ENCODE measurements at regions not wholly inside any gene's neighbourhood (a gene's known extent, or its start where the extent isn't known, plus 50 kb on each side); places are given as distances from the start of the nearest gene placed in this dataset.

DNA sequence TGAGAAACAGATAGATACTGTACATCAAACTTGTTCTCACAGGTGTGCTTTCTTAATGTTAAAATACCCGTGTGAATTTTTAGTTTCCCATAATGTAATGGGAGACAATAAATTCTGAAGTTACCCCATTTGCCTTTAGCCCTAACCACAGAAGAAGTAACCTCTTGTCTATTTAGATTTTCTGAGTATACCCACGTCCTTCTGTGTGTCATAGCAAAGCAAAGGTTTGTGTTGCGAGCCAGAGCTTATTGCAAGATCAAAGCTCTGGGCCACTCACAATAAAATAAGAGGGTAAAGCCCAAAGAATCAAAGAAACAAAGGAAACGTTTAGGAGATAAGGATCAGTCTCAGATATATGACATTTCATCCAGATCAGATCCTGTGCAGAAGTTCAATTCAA, 73.9 kb downstream of the BMP4 start:
- dilution Hi-C loops (cut with MboI; ENCODE audit: extremely low pct_ligation_motif_present, low sequenced_read_pairs) = no loop called here
- Histone ChIP-seq H3K9me1 (ENCODE audit: control insufficient read depth, extremely low read depth, insufficient read depth, low read length) (no peaks in the 10 kb centered on the region), H3K4me3 (ENCODE audit: control insufficient read depth in 2 of 3, extremely low read depth in 1 of 3, insufficient read depth in 2 of 3, low read depth in 1 of 3, low read length in 3 of 3) (no peak overlapping the region), H4K20me1 (ENCODE audit: control insufficient read depth, extremely low read depth, insufficient read depth, low read length) (no peaks in the 10 kb centered on the region), H3K4me1 (ENCODE audit: control insufficient read depth, extremely low read depth, insufficient read depth, low read length) (no peaks in the 10 kb centered on the region), H3K79me2 (ENCODE audit: control insufficient read depth, insufficient read depth, low read length) (no peaks in the 10 kb centered on the region), H3K27ac (ENCODE audit: control insufficient read depth, insufficient read depth, low read length) (no peak overlapping the region), H3K36me3 (ENCODE audit: control insufficient read depth in 2 of 2, extremely low read depth in 1 of 2, insufficient read depth in 2 of 2, low read length in 2 of 2) (no peaks in the 10 kb centered on the region), H3K9ac (ENCODE audit: control insufficient read depth, extremely low read depth, insufficient read depth, low read length) (no peak overlapping the region), H2AFZ (ENCODE audit: control insufficient read depth, low read length) (no peak overlapping the region), H3K9me3 (ENCODE audit: control insufficient read depth, low read depth, low read length) (no peaks in the 10 kb centered on the region), H3K27me3 (ENCODE audit: control insufficient read depth, extremely low read depth, insufficient read depth, low read length) (peaks cover 4% of the 10 kb centered on the region), H3K4me2 (ENCODE audit: control insufficient read depth, extremely low read depth, insufficient read depth, low read depth, low read length) (no peak overlapping the region)
- TF ChIP-seq, protein P1, sequence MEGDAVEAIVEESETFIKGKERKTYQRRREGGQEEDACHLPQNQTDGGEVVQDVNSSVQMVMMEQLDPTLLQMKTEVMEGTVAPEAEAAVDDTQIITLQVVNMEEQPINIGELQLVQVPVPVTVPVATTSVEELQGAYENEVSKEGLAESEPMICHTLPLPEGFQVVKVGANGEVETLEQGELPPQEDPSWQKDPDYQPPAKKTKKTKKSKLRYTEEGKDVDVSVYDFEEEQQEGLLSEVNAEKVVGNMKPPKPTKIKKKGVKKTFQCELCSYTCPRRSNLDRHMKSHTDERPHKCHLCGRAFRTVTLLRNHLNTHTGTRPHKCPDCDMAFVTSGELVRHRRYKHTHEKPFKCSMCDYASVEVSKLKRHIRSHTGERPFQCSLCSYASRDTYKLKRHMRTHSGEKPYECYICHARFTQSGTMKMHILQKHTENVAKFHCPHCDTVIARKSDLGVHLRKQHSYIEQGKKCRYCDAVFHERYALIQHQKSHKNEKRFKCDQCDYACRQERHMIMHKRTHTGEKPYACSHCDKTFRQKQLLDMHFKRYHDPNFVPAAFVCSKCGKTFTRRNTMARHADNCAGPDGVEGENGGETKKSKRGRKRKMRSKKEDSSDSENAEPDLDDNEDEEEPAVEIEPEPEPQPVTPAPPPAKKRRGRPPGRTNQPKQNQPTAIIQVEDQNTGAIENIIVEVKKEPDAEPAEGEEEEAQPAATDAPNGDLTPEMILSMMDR (optimal IDR thresholded peaks at IDR 0.05 in 1 of 3, IDR thresholded peaks at IDR 0.05 in 1 of 3, conservative IDR thresholded peaks at IDR 0.05 in 1 of 3; ENCODE audit: extremely low read depth in 1 of 3, insufficient read depth in 2 of 3, low read length in 3 of 3) = no peak
- TF ChIP-seq EZH2 (IDR thresholded peaks at IDR 0.05; ENCODE audit: low read length) = no peak
- DNase-seq (ENCODE audit: low read depth, low spot score) = no peak
- no peak for FAIRE-seq

DNA sequence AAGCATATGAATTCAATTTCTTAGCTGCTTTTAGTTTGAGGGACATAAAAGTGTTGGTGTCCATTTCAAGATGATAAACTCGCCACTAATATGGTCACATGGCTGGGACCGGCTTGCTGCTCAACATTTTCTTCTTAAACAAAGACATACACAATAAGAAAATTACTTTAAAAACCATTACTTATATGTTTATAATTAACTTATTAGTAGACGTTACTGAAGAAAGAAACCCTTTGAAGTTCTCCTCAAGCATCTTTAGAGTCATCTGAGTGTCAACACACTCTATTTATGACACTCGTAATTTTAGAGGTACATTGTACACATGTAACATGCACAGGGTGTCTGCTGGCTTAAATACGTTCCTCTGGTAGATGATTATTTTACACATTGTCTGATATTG, 74.7 kb downstream of the BMP4 start:
- dilution Hi-C loops (cut with MboI; ENCODE audit: extremely low pct_ligation_motif_present, low sequenced_read_pairs) = no loop called here
- no peak overlapping the region for H3K27ac ChIP-seq (ENCODE audit: control insufficient read depth, insufficient read depth, low read length)
- no peak overlapping the region for H3K9ac ChIP-seq (ENCODE audit: control insufficient read depth, extremely low read depth, insufficient read depth, low read length)

More for the DNA sequence above, 74.7 kb downstream of the BMP4 start:
- Histone ChIP-seq H3K36me3 (ENCODE audit: control insufficient read depth in 2 of 2, extremely low read depth in 1 of 2, insufficient read depth in 2 of 2, low read length in 2 of 2) (no peaks in the 10 kb centered on the region), H3K9me3 (ENCODE audit: control insufficient read depth, low read depth, low read length) (no peaks in the 10 kb centered on the region), H3K4me3 (ENCODE audit: control insufficient read depth in 2 of 3, extremely low read depth in 1 of 3, insufficient read depth in 2 of 3, low read depth in 1 of 3, low read length in 3 of 3) (no peak overlapping the region), H3K4me2 (ENCODE audit: control insufficient read depth, extremely low read depth, insufficient read depth, low read depth, low read length) (no peak overlapping the region), H3K79me2 (ENCODE audit: control insufficient read depth, insufficient read depth, low read length) (no peaks in the 10 kb centered on the region), H3K9me1 (ENCODE audit: control insufficient read depth, extremely low read depth, insufficient read depth, low read length) (no peaks in the 10 kb centered on the region), H3K4me1 (ENCODE audit: control insufficient read depth, extremely low read depth, insufficient read depth, low read length) (no peaks in the 10 kb centered on the region), H4K20me1 (ENCODE audit: control insufficient read depth, extremely low read depth, insufficient read depth, low read length) (no peaks in the 10 kb centered on the region), H2AFZ (ENCODE audit: control insufficient read depth, low read length) (no peak overlapping the region), H3K27me3 (ENCODE audit: control insufficient read depth, extremely low read depth, insufficient read depth, low read length) (peaks cover 4% of the 10 kb centered on the region)
- DNase-seq (ENCODE audit: low read depth, low spot score) (no peak), FAIRE-seq (no peak)
- TF ChIP-seq EZH2 (IDR thresholded peaks at IDR 0.05; ENCODE audit: low read length) = no peak
- TF ChIP-seq, protein P1 (optimal IDR thresholded peaks at IDR 0.05 in 1 of 3, IDR thresholded peaks at IDR 0.05 in 1 of 3, conservative IDR thresholded peaks at IDR 0.05 in 1 of 3; ENCODE audit: extremely low read depth in 1 of 3, insufficient read depth in 2 of 3, low read length in 3 of 3) = no peak

Data from keratinocyte (primary cell).